ENCODE measurements at regions not wholly inside any gene's neighbourhood (a gene's known extent, or its start where the extent isn't known, plus 50 kb on each side); places are given as distances from the start of the nearest gene placed in this dataset.

DNA sequence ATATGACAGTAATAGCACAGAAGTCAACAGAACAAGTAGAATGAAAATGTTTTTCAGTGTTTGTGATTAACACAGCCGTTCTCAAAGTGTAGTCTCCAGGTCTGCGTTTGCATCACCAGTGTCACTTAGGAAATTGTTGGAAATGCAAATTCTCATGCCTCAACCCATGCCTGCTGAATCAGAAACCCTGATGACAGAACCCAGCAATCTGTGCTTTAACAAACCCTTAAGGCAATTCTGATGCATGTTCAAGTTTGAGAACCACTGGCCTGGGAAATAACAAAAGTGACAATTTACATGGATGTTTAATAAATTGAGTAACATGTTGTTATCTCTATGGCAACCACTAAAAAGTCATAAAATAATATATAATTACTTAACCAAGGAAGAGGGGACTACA, 103.1 kb upstream of the ATP11B start:
- DNase-seq (ENCODE audit: low read depth), result no peak
- TF ChIP-seq, protein P1, sequence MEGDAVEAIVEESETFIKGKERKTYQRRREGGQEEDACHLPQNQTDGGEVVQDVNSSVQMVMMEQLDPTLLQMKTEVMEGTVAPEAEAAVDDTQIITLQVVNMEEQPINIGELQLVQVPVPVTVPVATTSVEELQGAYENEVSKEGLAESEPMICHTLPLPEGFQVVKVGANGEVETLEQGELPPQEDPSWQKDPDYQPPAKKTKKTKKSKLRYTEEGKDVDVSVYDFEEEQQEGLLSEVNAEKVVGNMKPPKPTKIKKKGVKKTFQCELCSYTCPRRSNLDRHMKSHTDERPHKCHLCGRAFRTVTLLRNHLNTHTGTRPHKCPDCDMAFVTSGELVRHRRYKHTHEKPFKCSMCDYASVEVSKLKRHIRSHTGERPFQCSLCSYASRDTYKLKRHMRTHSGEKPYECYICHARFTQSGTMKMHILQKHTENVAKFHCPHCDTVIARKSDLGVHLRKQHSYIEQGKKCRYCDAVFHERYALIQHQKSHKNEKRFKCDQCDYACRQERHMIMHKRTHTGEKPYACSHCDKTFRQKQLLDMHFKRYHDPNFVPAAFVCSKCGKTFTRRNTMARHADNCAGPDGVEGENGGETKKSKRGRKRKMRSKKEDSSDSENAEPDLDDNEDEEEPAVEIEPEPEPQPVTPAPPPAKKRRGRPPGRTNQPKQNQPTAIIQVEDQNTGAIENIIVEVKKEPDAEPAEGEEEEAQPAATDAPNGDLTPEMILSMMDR (conservative IDR thresholded peaks at IDR 0.05; ENCODE audit: low read depth, low read length), result no peak
- no peak overlapping the region for H3K4me3 ChIP-seq (ENCODE audit: low read depth, low read length)

DNA sequence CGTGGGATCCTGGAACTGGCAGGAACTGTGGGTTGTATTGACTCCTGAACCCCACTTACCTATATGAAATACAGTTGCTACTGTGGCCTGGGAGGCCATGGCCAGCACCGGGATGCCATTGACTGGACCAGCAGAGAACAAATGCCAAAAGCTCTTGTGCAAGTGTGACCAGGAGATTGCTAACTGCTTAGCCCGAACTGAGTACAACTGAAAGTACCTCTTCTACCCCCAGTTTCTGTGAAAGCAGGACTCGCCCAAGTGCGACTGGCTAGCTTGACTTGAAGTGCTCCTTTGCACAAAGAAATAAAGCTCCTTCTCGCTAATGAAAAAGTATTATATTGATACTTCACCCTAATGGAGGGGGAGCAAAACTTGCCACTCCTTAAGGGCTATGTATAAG, 101.3 kb upstream of the ATP11B start:
- no peak for DNase-seq (ENCODE audit: low read depth)
- H3K4me3 ChIP-seq (ENCODE audit: low read depth, low read length), result no peak overlapping the region
- TF ChIP-seq, protein P1 (conservative IDR thresholded peaks at IDR 0.05; ENCODE audit: low read depth, low read length), result no peak

DNA sequence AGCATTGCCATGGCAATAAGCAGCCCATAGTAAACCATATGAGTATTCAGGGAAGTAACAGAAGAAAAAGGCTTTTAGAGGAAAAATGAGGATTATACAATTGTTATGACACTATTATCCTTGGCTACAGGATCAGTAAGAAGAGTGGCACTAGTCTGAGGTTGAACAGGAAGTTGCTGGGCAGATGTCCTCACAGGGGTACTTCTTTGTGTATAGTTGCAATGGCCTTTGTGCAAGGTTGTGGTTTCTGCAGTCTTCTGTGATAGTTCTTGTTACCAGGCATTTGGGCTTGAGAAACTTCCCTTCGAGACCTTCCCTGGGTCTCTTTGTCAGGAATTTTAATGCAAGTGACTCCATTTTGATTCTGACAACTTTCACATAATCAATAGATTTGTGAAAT, 100.6 kb upstream of the ATP11B start:
- DNase-seq (ENCODE audit: low read depth), result no peak
- H3K4me3 ChIP-seq (ENCODE audit: low read depth, low read length), result no peak overlapping the region
- TF ChIP-seq, protein P1 (conservative IDR thresholded peaks at IDR 0.05; ENCODE audit: low read depth, low read length), result no peak

DNA sequence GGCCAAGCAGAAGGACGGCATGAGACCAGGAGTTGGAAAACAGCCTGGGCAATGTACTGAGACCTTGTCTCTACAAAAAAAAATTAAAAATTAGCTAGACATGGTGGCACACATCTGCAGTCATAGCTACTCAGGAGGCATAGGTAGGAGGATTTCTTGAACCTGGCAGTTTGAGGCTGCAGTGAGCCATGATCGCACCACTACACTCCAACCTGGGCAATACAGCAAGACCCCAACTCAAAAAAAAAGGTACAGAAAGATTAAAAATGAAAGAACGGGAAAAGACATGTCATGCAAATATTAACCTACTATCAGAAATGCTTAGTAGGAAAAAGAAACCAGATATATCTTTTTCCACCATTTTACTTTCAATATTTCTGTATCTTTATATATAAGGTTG, 99.6 kb upstream of the ATP11B start:
- H3K4me3 ChIP-seq (ENCODE audit: low read depth, low read length), result no peak overlapping the region
- TF ChIP-seq, protein P1 (conservative IDR thresholded peaks at IDR 0.05; ENCODE audit: low read depth, low read length), result no peak
- no peak for DNase-seq (ENCODE audit: low read depth)

DNA sequence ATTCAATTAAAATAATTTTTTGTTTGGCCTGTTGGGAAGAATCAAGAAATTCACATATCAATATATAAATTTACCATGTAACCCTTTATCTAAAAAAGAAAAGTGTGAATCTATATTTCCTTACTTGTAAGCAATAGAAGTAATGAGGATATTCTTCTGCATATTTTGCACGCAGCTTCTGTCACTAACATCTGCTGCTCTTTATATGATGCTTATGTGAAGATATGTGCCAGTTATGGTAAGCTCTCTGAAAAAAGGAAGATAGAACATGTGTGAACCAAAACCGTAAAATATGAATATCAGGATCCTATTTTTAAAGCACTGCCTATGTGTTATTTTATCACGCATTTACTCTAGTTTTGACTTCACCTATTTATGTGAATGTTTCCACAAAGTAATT, 96.4 kb upstream of the ATP11B start:
- DNase-seq (ENCODE audit: low read depth), result no peak
- TF ChIP-seq, protein P1 (conservative IDR thresholded peaks at IDR 0.05; ENCODE audit: low read depth, low read length), result no peak
- no peak overlapping the region for H3K4me3 ChIP-seq (ENCODE audit: low read depth, low read length)

DNA sequence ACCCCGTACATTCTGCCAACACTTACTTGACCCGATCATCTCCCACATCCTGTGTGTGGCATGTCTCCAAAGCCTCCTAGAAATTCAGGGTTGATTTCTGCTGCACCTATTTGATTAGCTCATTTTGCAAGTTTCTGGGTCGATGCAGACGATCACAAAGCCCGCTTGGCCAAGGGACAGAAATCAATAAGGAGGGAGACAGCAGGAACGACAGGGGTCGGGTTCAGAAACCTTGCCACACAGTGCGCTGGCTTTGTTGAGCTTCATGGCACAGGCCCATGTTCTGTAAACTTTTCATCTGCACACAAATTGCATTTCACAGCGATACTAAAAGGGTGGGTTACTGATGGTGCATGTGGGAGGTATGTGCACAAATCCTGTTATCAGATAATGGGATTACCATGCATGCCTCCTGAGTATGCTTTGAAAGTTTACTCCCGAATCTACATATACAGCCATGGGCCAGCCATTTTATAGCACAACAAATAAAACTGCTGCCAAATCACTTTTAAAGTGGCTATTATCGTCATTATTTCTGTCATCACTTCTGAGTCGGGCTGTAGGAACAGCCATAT, 95.9 kb upstream of the ATP11B start:
- DNase-seq (ENCODE audit: low read depth), result no peak
- TF ChIP-seq, protein P1 (conservative IDR thresholded peaks at IDR 0.05; ENCODE audit: low read depth, low read length), result no peak
- H3K4me3 ChIP-seq (ENCODE audit: low read depth, low read length), result no peak overlapping the region

DNA sequence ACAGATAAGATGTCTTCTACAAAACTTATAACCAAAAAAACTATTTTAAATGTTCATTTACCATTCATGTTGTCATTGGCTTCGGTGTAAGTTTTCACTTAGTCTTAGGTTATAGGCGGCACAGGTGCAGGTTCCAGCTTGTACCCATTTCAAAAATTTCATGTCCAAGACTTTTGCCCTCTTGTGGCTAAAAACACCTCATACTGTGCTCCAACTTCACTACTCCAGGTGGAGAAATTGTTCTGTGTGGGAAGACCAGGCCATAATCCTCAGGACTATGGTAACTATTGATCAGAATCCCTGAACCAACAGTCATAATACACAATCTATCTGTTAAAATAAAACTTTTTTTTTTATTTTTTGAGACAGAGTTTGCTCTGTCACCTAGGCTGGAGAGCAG, 95.2 kb upstream of the ATP11B start:
- no peak for DNase-seq (ENCODE audit: low read depth)
- TF ChIP-seq, protein P1 (conservative IDR thresholded peaks at IDR 0.05; ENCODE audit: low read depth, low read length), result peak; percentile 19
- H3K4me3 ChIP-seq (ENCODE audit: low read depth, low read length), result no peak overlapping the region
